SH-SY5Y (cell line): ENCODE measurements at regions not wholly inside any gene's neighbourhood (a gene's known extent, or its start where the extent isn't known, plus 50 kb on each side); places are given as distances from the start of the nearest gene placed in this dataset.

Source experiments
- GATA2 ChIP-seq: IDR thresholded peaks from 2 replicates; pipeline ENCODE4 v1.6.1; 2011; ENCODE audit warnings: mild to moderate bottlenecking, low read depth, low read length
- GATA3 ChIP-seq: IDR thresholded peaks from 2 replicates; pipeline ENCODE4 v1.6.1; 2011; ENCODE audit warnings: low read depth, mild to moderate bottlenecking, low read length, moderate library complexity

- TF ChIP-seq GATA2, result no peak
- TF ChIP-seq GATA3, result no peak
Measured at GRCh38 chr4:147219145-147219544, 261.8 kb upstream of the EDNRA start.
